Uterus (tissue), 2 donors: ENCODE measurements at regions not wholly inside any gene's neighbourhood (a gene's known extent, or its start where the extent isn't known, plus 50 kb on each side); places are given as distances from the start of the nearest gene placed in this dataset.

Source experiments
- CTCF ChIP-seq, 4 experiments: fragments of 200-600 bp in 2 of 4; fragments of 450-650 bp in 2 of 4; sonication (generic) in 2 of 4; IDR thresholded peaks; one replicate each; pipeline ENCODE4 v1.5.1; 2016 to 2019; ENCODE audit warnings: antibody characterized with exemption in 4 of 4, mild to moderate bottlenecking in 2 of 4, moderate library complexity in 1 of 4
- POLR2A ChIP-seq, 2 donors: fragments of 450-650 bp; IDR thresholded peaks; one replicate each; pipeline ENCODE4 v1.6.1; 2016; ENCODE audit warnings: antibody characterized with exemption in 2 of 2, mild to moderate bottlenecking in 1 of 2, moderate library complexity in 1 of 2

DNA sequence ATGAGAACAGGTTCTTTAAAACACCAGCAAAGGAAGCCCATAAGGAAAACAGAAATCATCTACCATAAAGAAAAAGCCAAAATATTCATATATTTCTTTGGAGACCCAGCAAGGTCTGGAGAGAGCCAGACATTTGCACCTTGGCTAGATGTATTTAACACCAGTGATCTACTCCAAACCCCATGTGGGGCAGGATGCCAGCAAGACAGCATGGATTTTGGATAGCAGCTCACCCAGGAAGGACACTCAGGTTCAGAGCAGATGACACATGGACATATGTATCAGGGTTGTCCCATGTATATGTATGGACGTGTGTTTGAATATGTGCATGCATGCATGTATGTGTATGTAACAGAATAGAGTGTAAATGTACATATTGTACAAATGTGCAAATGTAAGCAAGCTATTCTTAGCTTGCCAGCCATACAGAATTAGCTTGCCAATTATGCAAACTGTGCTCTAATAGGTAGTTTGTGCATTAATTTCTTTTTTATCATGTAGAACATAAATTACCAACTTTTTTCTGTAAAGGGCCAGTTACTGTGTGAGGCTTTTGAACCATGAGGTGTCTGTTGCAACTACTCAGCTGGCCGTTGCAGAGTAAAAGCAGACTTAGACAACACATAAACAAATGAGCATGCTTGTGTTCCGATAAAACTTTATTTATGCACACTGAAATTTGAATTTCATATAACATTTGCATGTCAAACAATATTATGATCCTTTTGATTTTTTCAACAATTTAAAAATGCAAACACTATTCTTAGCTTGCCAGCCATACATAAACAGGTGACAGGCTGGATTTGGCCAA is 73.5 kb upstream of the KAZN start:
- TF ChIP-seq POLR2A (IDR thresholded peaks at IDR 0.05) (no peak), CTCF (IDR thresholded peaks at IDR 0.05) (no peak)
